ENCODE measurements at regions not wholly inside any gene's neighbourhood (a gene's known extent, or its start where the extent isn't known, plus 50 kb on each side); places are given as distances from the start of the nearest gene placed in this dataset.

- Histone ChIP-seq H3K9me3 (ENCODE audit: control insufficient read depth in 2 of 2, insufficient read depth in 1 of 2, low read length in 1 of 2) (no peaks in the 10 kb centered on the region), H3K36me3 (ENCODE audit: control insufficient read depth in 2 of 2, insufficient read depth in 2 of 2, low read length in 1 of 2) (no peaks in the 10 kb centered on the region), H3K4me1 (ENCODE audit: control insufficient read depth in 2 of 2, insufficient read depth in 2 of 2, low read length in 2 of 2) (no peaks in the 10 kb centered on the region), H3K27me3 (ENCODE audit: control insufficient read depth in 2 of 2, insufficient read depth in 1 of 2, low read length in 1 of 2) (no peaks in the 10 kb centered on the region), H3K4me3 (ENCODE audit: low read length in 2 of 2) (no peak overlapping the region), H3K27ac (ENCODE audit: low read depth in 1 of 2, low read length in 1 of 2) (no peak overlapping the region)
- WGBS: 94% methylated on average over 2 of the region's 2 CpGs
- no peak for DNase-seq (ENCODE audit: low read depth in 6 of 9, low spot score in 9 of 9)
These were observed 749.0 kb downstream of the PDCD6IP start for GRCh38 chr3:34547297-34547920.

- 96% methylated on average over 1 of the region's 1 CpG for WGBS
- no peak overlapping the region for H3K27ac ChIP-seq (ENCODE audit: low read depth in 1 of 2, low read length in 1 of 2)
These were observed 768.8 kb downstream of the PDCD6IP start for GRCh38 chr3:34567266-34567665.

GRCh38 chr3:34568766-34569165 lies 770.3 kb downstream of the PDCD6IP start:
- no peaks in the 10 kb centered on the region for H3K4me1 ChIP-seq (ENCODE audit: control insufficient read depth in 2 of 2, insufficient read depth in 2 of 2, low read length in 2 of 2)
- H3K27ac ChIP-seq (ENCODE audit: low read depth in 1 of 2, low read length in 1 of 2): no peak overlapping the region
- H3K36me3 ChIP-seq (ENCODE audit: control insufficient read depth in 2 of 2, insufficient read depth in 2 of 2, low read length in 1 of 2): no peaks in the 10 kb centered on the region
- H3K9me3 ChIP-seq (ENCODE audit: control insufficient read depth in 2 of 2, insufficient read depth in 1 of 2, low read length in 1 of 2): no peaks in the 10 kb centered on the region
- H3K27me3 ChIP-seq (ENCODE audit: control insufficient read depth in 2 of 2, insufficient read depth in 1 of 2, low read length in 1 of 2): no peaks in the 10 kb centered on the region
- 93% methylated on average over 4 of the region's 4 CpGs for WGBS
- no peak for DNase-seq (ENCODE audit: low read depth in 6 of 9, low spot score in 9 of 9)
- H3K4me3 ChIP-seq (ENCODE audit: low read length in 2 of 2): no peak overlapping the region

More at GRCh38 chr3:34567266-34567665, 768.8 kb downstream of the PDCD6IP start:
- Histone ChIP-seq H3K27me3 (ENCODE audit: control insufficient read depth in 2 of 2, insufficient read depth in 1 of 2, low read length in 1 of 2) (no peaks in the 10 kb centered on the region), H3K4me1 (ENCODE audit: control insufficient read depth in 2 of 2, insufficient read depth in 2 of 2, low read length in 2 of 2) (no peaks in the 10 kb centered on the region), H3K4me3 (ENCODE audit: low read length in 2 of 2) (no peak overlapping the region), H3K36me3 (ENCODE audit: control insufficient read depth in 2 of 2, insufficient read depth in 2 of 2, low read length in 1 of 2) (no peaks in the 10 kb centered on the region), H3K9me3 (ENCODE audit: control insufficient read depth in 2 of 2, insufficient read depth in 1 of 2, low read length in 1 of 2) (no peaks in the 10 kb centered on the region)
- no peak for DNase-seq (ENCODE audit: low read depth in 6 of 9, low spot score in 9 of 9)

GRCh38 chr3:34569437-34569836 lies 771.0 kb downstream of the PDCD6IP start:
- no peak for DNase-seq (ENCODE audit: low read depth in 6 of 9, low spot score in 9 of 9)
- Histone ChIP-seq H3K27me3 (ENCODE audit: control insufficient read depth in 2 of 2, insufficient read depth in 1 of 2, low read length in 1 of 2) (no peaks in the 10 kb centered on the region), H3K27ac (ENCODE audit: low read depth in 1 of 2, low read length in 1 of 2) (no peak overlapping the region), H3K4me1 (ENCODE audit: control insufficient read depth in 2 of 2, insufficient read depth in 2 of 2, low read length in 2 of 2) (no peaks in the 10 kb centered on the region), H3K4me3 (ENCODE audit: low read length in 2 of 2) (no peak overlapping the region), H3K36me3 (ENCODE audit: control insufficient read depth in 2 of 2, insufficient read depth in 2 of 2, low read length in 1 of 2) (no peaks in the 10 kb centered on the region), H3K9me3 (ENCODE audit: control insufficient read depth in 2 of 2, insufficient read depth in 1 of 2, low read length in 1 of 2) (no peaks in the 10 kb centered on the region)
- WGBS: 52% methylated on average over 1 of the region's 1 CpG

DNA sequence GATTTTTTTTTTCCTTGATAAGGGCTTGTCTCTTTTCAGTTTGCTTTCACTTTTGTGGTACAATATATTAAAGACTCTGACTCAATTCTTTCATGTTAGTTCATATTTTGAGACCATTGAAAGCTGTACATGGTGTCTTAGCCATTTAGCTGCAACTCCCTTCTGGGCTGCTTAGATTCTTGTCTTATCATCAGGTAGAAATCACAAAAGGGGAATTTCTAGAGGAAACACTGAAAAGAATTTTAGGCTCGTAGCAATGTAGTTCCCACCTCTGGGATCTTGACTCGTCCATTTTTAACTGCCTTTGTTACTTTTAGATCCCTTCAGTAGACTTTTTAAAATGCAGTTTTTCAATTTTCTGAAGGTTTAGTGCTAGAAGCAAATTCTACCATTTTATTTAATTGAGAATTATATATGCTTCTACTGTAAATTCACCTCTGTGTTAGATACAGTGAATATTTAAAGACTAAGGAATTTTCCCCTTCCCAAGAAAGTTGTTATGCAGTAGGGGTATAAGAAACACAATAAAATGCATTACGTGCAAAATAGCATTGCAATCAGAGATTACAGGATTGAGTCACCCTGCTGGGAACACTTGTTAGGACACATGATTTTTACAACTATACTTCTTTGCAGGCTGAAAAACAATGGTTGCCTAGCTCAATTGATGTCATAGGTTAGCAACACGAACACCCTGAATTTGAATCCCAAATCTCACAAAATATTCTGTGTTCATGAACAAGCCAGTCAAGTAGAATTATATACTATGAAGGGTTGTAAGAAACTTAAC lies 772.7 kb downstream of the PDCD6IP start:
- Histone ChIP-seq H3K4me1 (ENCODE audit: control insufficient read depth in 2 of 2, insufficient read depth in 2 of 2, low read length in 2 of 2) (no peaks in the 10 kb centered on the region), H3K27ac (ENCODE audit: low read depth in 1 of 2, low read length in 1 of 2) (no peak overlapping the region), H3K4me3 (ENCODE audit: low read length in 2 of 2) (no peak overlapping the region), H3K9me3 (ENCODE audit: control insufficient read depth in 2 of 2, insufficient read depth in 1 of 2, low read length in 1 of 2) (no peaks in the 10 kb centered on the region), H3K27me3 (ENCODE audit: control insufficient read depth in 2 of 2, insufficient read depth in 1 of 2, low read length in 1 of 2) (no peaks in the 10 kb centered on the region), H3K36me3 (ENCODE audit: control insufficient read depth in 2 of 2, insufficient read depth in 2 of 2, low read length in 1 of 2) (no peaks in the 10 kb centered on the region)
- WGBS: 93% methylated on average over 4 of the region's 4 CpGs
- DNase-seq (ENCODE audit: low read depth in 6 of 9, low spot score in 9 of 9): no peak

- no peak for DNase-seq (ENCODE audit: low read depth in 6 of 9, low spot score in 9 of 9)
- Histone ChIP-seq H3K9me3 (ENCODE audit: control insufficient read depth in 2 of 2, insufficient read depth in 1 of 2, low read length in 1 of 2) (no peaks in the 10 kb centered on the region), H3K4me1 (ENCODE audit: control insufficient read depth in 2 of 2, insufficient read depth in 2 of 2, low read length in 2 of 2) (no peaks in the 10 kb centered on the region), H3K36me3 (ENCODE audit: control insufficient read depth in 2 of 2, insufficient read depth in 2 of 2, low read length in 1 of 2) (no peaks in the 10 kb centered on the region), H3K27ac (ENCODE audit: low read depth in 1 of 2, low read length in 1 of 2) (no peak overlapping the region), H3K27me3 (ENCODE audit: control insufficient read depth in 2 of 2, insufficient read depth in 1 of 2, low read length in 1 of 2) (no peaks in the 10 kb centered on the region), H3K4me3 (ENCODE audit: low read length in 2 of 2) (no peak overlapping the region)
- WGBS: 100% methylated on average over 1 of the region's 1 CpG
These were observed 773.3 kb downstream of the PDCD6IP start for GRCh38 chr3:34571714-34572113.

GRCh38 chr3:34575776-34576175 lies 777.3 kb downstream of the PDCD6IP start:
- Histone ChIP-seq H3K4me3 (ENCODE audit: low read length in 2 of 2) (no peak overlapping the region), H3K9me3 (ENCODE audit: control insufficient read depth in 2 of 2, insufficient read depth in 1 of 2, low read length in 1 of 2) (no peaks in the 10 kb centered on the region), H3K36me3 (ENCODE audit: control insufficient read depth in 2 of 2, insufficient read depth in 2 of 2, low read length in 1 of 2) (no peaks in the 10 kb centered on the region), H3K4me1 (ENCODE audit: control insufficient read depth in 2 of 2, insufficient read depth in 2 of 2, low read length in 2 of 2) (no peaks in the 10 kb centered on the region), H3K27ac (ENCODE audit: low read depth in 1 of 2, low read length in 1 of 2) (no peak overlapping the region), H3K27me3 (ENCODE audit: control insufficient read depth in 2 of 2, insufficient read depth in 1 of 2, low read length in 1 of 2) (no peaks in the 10 kb centered on the region)
- WGBS: 81% methylated on average over 3 of the region's 3 CpGs
- DNase-seq (ENCODE audit: low read depth in 6 of 9, low spot score in 9 of 9): no peak

- no peak for DNase-seq (ENCODE audit: low read depth in 6 of 9, low spot score in 9 of 9)
- Histone ChIP-seq H3K27ac (ENCODE audit: low read depth in 1 of 2, low read length in 1 of 2) (no peak overlapping the region), H3K9me3 (ENCODE audit: control insufficient read depth in 2 of 2, insufficient read depth in 1 of 2, low read length in 1 of 2) (no peaks in the 10 kb centered on the region), H3K27me3 (ENCODE audit: control insufficient read depth in 2 of 2, insufficient read depth in 1 of 2, low read length in 1 of 2) (no peaks in the 10 kb centered on the region), H3K4me1 (ENCODE audit: control insufficient read depth in 2 of 2, insufficient read depth in 2 of 2, low read length in 2 of 2) (no peaks in the 10 kb centered on the region), H3K36me3 (ENCODE audit: control insufficient read depth in 2 of 2, insufficient read depth in 2 of 2, low read length in 1 of 2) (no peaks in the 10 kb centered on the region), H3K4me3 (ENCODE audit: low read length in 2 of 2) (no peak overlapping the region)
These were observed 783.6 kb downstream of the PDCD6IP start for GRCh38 chr3:34582055-34582454.

- no peak for DNase-seq (ENCODE audit: low read depth in 6 of 9, low spot score in 9 of 9)
- H3K4me1 ChIP-seq (ENCODE audit: control insufficient read depth in 2 of 2, insufficient read depth in 2 of 2, low read length in 2 of 2): no peaks in the 10 kb centered on the region
- no peak overlapping the region for H3K27ac ChIP-seq (ENCODE audit: low read depth in 1 of 2, low read length in 1 of 2)
- H3K27me3 ChIP-seq (ENCODE audit: control insufficient read depth in 2 of 2, insufficient read depth in 1 of 2, low read length in 1 of 2): no peaks in the 10 kb centered on the region
- WGBS: 95% methylated on average over 2 of the region's 2 CpGs
- no peaks in the 10 kb centered on the region for H3K9me3 ChIP-seq (ENCODE audit: control insufficient read depth in 2 of 2, insufficient read depth in 1 of 2, low read length in 1 of 2)
- H3K36me3 ChIP-seq (ENCODE audit: control insufficient read depth in 2 of 2, insufficient read depth in 2 of 2, low read length in 1 of 2): no peaks in the 10 kb centered on the region
- H3K4me3 ChIP-seq (ENCODE audit: low read length in 2 of 2): no peak overlapping the region
These were observed 785.0 kb downstream of the PDCD6IP start for GRCh38 chr3:34583451-34583850.
